Endothelial cell of umbilical vein (primary cell): ENCODE measurements at regions not wholly inside any gene's neighbourhood (a gene's known extent, or its start where the extent isn't known, plus 50 kb on each side); places are given as distances from the start of the nearest gene placed in this dataset.

ENCODE experiments used
- POLR2A ChIP-seq: IDR thresholded peaks from 2 replicates; pipeline ENCODE4 v1.6.1; 2012; ENCODE audit warnings: low read depth, mild to moderate bottlenecking, control low read depth, low read length
- POLR2AphosphoS5 ChIP-seq: IDR thresholded peaks from 2 replicates; pipeline ENCODE4 v1.6.1; 2012; ENCODE audit warnings: low read depth, mild to moderate bottlenecking, control low read depth, low read length, moderate library complexity; ENCODE audit not compliant: insufficient read depth

DNA sequence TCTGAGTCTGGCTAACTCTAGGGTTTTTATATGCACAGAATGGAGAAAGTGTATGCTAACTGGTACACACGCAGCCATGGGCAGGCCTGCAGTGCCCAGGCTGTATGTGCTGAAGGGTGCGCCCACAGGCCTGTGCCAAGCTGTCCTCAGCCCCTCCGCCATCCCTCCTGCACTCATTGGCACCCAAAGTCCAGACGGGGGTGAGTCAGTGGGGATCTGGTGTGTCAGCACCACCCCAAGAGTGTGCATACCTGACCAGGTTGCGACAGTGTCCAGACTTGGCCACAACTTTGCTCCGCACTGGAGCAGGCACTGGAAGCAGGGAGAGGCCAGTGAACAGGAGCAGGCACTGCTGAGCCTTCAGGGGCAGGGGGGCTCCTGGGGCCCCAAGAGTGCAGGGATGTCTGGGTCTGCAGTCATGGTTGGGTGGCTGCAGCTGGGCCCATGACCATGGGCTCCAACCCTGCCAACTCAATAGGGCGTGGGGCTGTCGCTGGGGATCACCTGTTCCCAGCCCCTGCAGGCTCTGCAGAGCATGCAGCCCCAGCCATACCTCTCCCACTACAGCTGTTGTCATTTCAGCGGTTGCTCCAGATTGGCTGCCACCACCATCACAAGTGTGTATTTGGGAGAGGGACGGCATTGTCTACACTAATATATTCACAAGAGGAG is 717.8 kb downstream of the EPHA7 start:
- TF ChIP-seq POLR2A (no peak), POLR2AphosphoS5 (no peak)
